ENCODE measurements at regions not wholly inside any gene's neighbourhood (a gene's known extent, or its start where the extent isn't known, plus 50 kb on each side); places are given as distances from the start of the nearest gene placed in this dataset.

DNA sequence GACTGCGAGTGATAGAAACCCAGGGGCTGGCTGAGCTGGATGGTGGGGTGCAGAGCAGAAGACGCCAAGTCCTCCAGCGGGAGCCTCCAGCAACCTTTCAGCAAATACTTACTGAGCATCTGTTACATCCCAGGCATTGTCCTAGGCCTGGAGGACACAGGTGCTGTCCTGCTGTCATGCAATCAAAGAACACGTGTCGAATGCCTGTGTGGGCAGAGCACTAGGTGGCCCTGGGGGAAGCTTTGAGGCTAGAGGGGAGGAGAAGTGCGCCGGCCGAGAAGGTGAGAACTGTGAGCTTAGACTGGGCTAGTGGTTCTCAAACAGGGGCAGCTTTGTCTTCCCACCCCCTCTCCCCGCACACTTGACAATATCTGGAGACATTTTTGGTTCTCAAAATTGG, 233.6 kb downstream of the BMP7 start:
- H3K9me3 Mint-ChIP-seq (ENCODE audit: low read depth, unreplicated experiment), result no peaks in the 10 kb centered on the region
- TF ChIP-seq, protein P1, sequence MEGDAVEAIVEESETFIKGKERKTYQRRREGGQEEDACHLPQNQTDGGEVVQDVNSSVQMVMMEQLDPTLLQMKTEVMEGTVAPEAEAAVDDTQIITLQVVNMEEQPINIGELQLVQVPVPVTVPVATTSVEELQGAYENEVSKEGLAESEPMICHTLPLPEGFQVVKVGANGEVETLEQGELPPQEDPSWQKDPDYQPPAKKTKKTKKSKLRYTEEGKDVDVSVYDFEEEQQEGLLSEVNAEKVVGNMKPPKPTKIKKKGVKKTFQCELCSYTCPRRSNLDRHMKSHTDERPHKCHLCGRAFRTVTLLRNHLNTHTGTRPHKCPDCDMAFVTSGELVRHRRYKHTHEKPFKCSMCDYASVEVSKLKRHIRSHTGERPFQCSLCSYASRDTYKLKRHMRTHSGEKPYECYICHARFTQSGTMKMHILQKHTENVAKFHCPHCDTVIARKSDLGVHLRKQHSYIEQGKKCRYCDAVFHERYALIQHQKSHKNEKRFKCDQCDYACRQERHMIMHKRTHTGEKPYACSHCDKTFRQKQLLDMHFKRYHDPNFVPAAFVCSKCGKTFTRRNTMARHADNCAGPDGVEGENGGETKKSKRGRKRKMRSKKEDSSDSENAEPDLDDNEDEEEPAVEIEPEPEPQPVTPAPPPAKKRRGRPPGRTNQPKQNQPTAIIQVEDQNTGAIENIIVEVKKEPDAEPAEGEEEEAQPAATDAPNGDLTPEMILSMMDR (IDR thresholded peaks at IDR 0.05; ENCODE audit: unreplicated experiment), result no peak
- H3K4me3 Mint-ChIP-seq (ENCODE audit: low read depth, unreplicated experiment), result no peak overlapping the region
- H3K4me1 Mint-ChIP-seq (ENCODE audit: low read depth, unreplicated experiment), result no peaks in the 10 kb centered on the region
- intact Hi-C loops (cut with micrococcal nuclease; ENCODE audit: unreplicated experiment), result no loop called here
- no peaks in the 10 kb centered on the region for H3K36me3 Mint-ChIP-seq (ENCODE audit: insufficient read depth, unreplicated experiment)
- BruUV-seq (replicated peaks), result no TSS peak
- H3K27ac Mint-ChIP-seq (ENCODE audit: unreplicated experiment), result no peak overlapping the region
- peaks cover 25% of the 10 kb centered on the region for H3K27me3 Mint-ChIP-seq (ENCODE audit: unreplicated experiment)
- no peak for DNase-seq
- CTCF ChIA-PET, result no interaction called here

DNA sequence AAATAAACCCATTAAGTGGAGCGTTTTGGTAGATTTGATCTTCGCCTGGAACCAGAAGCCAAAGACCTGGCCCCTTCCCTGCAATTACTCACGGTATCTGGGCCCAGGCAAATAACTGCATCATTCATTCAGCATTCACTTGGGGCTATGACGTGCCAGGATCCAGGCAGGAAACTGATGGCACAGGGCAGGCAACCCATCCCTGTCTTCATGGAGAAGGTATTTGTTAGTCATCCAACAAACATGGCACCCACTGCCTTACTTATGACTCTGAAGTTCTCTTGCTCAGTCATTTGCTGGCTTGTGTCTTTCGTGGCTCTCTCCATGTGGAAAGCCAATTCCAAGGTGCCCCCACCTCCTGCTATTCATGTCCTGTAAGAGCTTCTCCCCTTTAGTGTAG, 232.4 kb downstream of the BMP7 start:
- Mint-ChIP-seq H3K27me3 (ENCODE audit: unreplicated experiment) (peaks cover 13% of the 10 kb centered on the region), H3K4me1 (ENCODE audit: low read depth, unreplicated experiment) (no peaks in the 10 kb centered on the region), H3K4me3 (ENCODE audit: low read depth, unreplicated experiment) (no peak overlapping the region), H3K36me3 (ENCODE audit: insufficient read depth, unreplicated experiment) (no peaks in the 10 kb centered on the region), H3K27ac (ENCODE audit: unreplicated experiment) (no peak overlapping the region), H3K9me3 (ENCODE audit: low read depth, unreplicated experiment) (no peaks in the 10 kb centered on the region)
- intact Hi-C loops (cut with micrococcal nuclease; ENCODE audit: unreplicated experiment), result no loop called here
- BruUV-seq (replicated peaks), result no TSS peak
- DNase-seq, result no peak
- CTCF ChIA-PET, result no interaction called here
- TF ChIP-seq, protein P1 (IDR thresholded peaks at IDR 0.05; ENCODE audit: unreplicated experiment), result no peak

DNA sequence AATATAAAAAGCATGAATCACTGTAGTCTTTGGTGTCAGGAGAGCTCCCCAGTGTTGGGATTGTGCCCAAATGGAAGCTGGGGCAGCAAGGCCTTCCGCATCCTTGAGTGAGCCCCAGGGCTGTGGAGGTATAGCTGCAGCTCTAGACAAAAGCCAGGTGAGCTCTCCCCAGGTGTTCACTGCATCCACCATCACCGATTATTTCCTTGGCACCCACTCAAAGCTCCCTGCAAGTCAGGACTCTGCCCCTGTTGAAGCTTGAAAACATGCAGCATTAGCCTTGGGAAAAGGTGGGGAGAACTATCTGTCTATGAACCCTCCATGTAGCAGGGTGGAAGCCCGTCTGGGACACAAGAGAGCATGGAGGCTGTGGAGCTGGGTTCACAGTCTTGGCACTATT, 228.8 kb downstream of the BMP7 start:
- H3K27me3 Mint-ChIP-seq (ENCODE audit: unreplicated experiment), result no peaks in the 10 kb centered on the region
- TF ChIP-seq, protein P1 (IDR thresholded peaks at IDR 0.05; ENCODE audit: unreplicated experiment), result no peak
- H3K9me3 Mint-ChIP-seq (ENCODE audit: low read depth, unreplicated experiment), result no peaks in the 10 kb centered on the region
- no peak for DNase-seq
- CTCF ChIA-PET, result interaction anchor here (1.0 kb wide), 1 partner anchor 10 kb away, joined by 3 read pairs; no protein-coding TSS in a partner anchor
- H3K27ac Mint-ChIP-seq (ENCODE audit: unreplicated experiment), result no peak overlapping the region
- no peaks in the 10 kb centered on the region for H3K36me3 Mint-ChIP-seq (ENCODE audit: insufficient read depth, unreplicated experiment)
- H3K4me3 Mint-ChIP-seq (ENCODE audit: low read depth, unreplicated experiment), result no peak overlapping the region
- BruUV-seq (replicated peaks), result no TSS peak
- intact Hi-C loops (cut with micrococcal nuclease; ENCODE audit: unreplicated experiment), result no loop called here
- no peaks in the 10 kb centered on the region for H3K4me1 Mint-ChIP-seq (ENCODE audit: low read depth, unreplicated experiment)

DNA sequence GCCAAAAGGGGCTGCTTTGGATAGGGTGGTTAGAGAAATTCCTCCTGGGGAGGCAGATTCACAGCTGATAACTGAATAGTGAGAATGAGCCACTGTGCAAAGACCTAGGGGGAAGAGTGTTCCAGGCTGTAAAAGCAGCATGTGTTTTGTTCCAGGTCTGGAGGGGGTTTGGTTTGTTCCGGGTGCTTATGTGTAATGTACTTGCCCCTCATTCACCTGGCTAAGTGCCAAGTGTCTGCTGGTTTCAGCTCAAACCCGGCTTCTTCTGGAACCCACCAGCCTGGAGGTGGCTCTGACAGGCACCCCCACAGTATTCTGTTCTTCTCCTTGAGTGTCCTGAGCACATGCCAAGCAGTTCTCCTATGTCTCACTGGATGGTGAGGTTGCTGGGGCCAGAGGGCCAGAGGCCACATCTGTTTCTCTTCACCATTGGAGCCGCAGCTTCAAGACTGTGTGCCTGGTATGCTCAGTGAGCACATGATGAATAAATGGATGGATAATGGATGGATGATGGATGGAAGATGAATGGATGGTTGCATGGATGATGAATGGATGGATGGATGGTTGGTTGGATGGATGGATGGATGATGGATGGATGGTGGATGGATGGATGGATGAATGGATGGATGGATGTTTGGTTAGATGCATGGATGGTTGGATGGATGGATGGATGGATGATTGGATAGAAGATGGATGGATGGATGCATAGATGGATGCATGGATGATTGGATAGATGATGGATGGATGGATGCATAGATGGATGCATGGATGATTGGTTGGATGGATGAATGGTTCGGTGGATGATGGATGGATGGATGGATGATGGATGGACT, 227.6 kb downstream of the BMP7 start:
- H3K36me3 Mint-ChIP-seq (ENCODE audit: insufficient read depth, unreplicated experiment), result no peaks in the 10 kb centered on the region
- H3K9me3 Mint-ChIP-seq (ENCODE audit: low read depth, unreplicated experiment), result no peaks in the 10 kb centered on the region
- CTCF ChIA-PET, result interaction anchor here (0.7 to 1.0 kb wide), 2 partner anchors 11 to 26 kb away, joined by 3 read pairs; no protein-coding TSS in a partner anchor
- TF ChIP-seq, protein P1 (IDR thresholded peaks at IDR 0.05; ENCODE audit: unreplicated experiment), result no peak
- BruUV-seq (replicated peaks), result no TSS peak
- no peak for DNase-seq
- no peak overlapping the region for H3K4me3 Mint-ChIP-seq (ENCODE audit: low read depth, unreplicated experiment)
- no peak overlapping the region for H3K27ac Mint-ChIP-seq (ENCODE audit: unreplicated experiment)
- intact Hi-C loops (cut with micrococcal nuclease; ENCODE audit: unreplicated experiment), result no loop called here
- no peaks in the 10 kb centered on the region for H3K4me1 Mint-ChIP-seq (ENCODE audit: low read depth, unreplicated experiment)
- H3K27me3 Mint-ChIP-seq (ENCODE audit: unreplicated experiment), result no peaks in the 10 kb centered on the region
